Keratinocyte (primary cell): ENCODE measurements at regions not wholly inside any gene's neighbourhood (a gene's known extent, or its start where the extent isn't known, plus 50 kb on each side); places are given as distances from the start of the nearest gene placed in this dataset.

Source experiments
- CTCF ChIP-seq, 3 experiments: IDR thresholded peaks in 1 of 3; conservative IDR thresholded peaks in 1 of 3; optimal IDR thresholded peaks in 1 of 3; 2 replicates in 2 of 3; 3 replicates in 1 of 3; pipeline versions ENCODE3 to v1.5.1; 2011; ENCODE audit warnings: low read length in 3 of 3, mild to moderate bottlenecking in 3 of 3, moderate library complexity in 2 of 3, control low read depth in 1 of 3, inconsistent platforms in 1 of 3; ENCODE audit not compliant: insufficient read depth in 2 of 3; ENCODE audit errors: extremely low read depth in 1 of 3
- EZH2 ChIP-seq: IDR thresholded peaks from one replicate; pipeline ENCODE4 v1.6.1; 2012; ENCODE audit warnings: inconsistent platforms, mild to moderate bottlenecking, low read length, moderate library complexity

GRCh38 chr6:9409126-9409525 lies 973.8 kb upstream of the SLC35B3 start:
- TF ChIP-seq CTCF (optimal IDR thresholded peaks at IDR 0.05 in 1 of 3, IDR thresholded peaks at IDR 0.05 in 1 of 3, conservative IDR thresholded peaks at IDR 0.05 in 1 of 3; ENCODE audit: extremely low read depth in 1 of 3, insufficient read depth in 2 of 3, low read length in 3 of 3): no peak
- no peak for TF ChIP-seq EZH2
